SIG-M5 (cell line): ENCODE measurements at regions not wholly inside any gene's neighbourhood (a gene's known extent, or its start where the extent isn't known, plus 50 kb on each side); places are given as distances from the start of the nearest gene placed in this dataset.

Source experiments
- DNase-seq: peaks from one replicate; lab custom pipeline; 2025; lab: John Stamatoyannopoulos, UW

DNA sequence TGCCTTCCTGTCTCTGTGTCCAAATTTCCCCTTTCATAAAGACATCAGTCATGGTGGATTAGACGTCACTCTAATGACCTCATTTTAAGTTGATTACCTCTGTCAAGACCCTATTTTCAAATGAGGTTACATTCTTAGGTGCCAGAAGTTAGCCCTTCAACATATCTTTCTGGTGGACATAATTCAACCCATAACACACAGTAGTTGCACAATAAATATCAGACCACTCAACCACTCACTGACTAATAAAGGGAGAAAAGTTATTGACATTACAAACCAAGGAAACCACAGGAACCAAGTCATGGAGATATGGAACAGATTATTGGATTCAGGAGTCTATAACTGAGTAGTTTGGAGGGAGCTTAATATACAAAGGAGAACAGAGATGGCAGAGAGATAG, 377.4 kb upstream of the ACVR2A start:
- no peak for DNase-seq

- no peak for DNase-seq
These were observed 380.0 kb upstream of the ACVR2A start for GRCh38 chr2:147464737-147465357.

DNA sequence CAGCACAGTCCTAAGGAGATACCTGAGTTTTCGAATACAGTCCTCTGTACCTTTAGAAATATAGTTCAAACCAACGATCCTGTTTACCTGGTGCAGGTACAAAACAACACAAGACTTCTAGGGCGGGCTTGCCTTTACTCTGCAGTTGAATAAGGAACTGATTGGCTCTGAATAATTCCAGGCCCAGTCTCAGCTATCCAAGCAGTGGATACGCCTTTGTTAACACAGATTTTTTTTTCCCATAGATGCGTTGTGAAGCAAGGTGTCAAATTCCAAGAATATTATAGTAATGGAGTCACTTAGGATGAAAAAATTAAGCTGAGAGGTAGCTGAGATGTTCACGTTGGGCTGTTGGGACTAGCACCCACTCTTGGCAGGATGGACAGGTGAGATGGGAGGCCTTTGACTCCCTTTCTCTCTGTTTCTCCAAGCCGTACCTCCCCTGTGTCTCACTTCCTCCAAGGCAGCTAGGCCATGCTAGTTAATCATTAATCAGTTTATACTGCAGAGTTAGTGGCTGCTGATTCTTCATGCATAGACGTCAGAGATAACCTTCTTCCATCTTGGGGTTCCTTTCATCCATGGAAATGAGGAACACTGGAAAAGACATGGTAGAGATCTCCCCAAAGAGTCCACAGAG, 380.8 kb upstream of the ACVR2A start:
- DNase-seq, result no peak

DNA sequence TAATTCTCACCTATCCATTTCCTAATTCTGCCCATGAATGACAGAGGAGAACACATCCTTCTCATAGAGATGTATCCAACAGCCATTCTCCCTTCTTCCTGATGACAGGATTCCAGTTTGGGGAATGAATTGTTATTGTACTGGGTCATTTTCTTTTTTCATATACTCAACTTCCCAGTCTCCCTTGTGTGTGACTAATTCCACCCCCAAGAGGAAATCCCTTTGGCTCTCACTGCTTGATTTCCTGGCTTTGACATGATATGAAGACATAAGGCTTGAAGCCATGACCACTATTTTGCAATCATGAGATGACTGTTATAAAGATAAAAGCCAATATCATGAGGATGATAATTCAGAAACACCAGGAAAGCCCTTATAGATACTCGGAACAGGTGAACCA, 384.7 kb upstream of the ACVR2A start:
- DNase-seq, result no peak

DNA sequence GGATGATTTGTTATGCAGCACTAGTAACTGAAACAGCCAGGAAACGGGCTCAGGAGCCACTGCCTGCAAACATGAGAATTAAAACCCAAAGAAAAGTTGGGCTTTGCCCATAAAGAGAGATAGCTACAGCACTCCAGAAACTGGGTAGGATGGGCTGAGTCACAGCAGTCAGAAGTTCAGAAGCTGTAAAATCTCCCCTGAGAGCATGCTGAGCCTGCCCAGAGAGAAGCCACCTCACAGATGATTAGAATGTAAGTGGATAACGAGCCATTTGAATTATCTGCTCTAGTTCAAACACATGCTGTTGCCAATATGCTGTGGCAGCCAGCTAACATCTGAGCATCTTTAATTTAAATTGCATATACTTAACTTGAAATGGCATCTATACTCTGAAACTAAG, 388.1 kb upstream of the ACVR2A start:
- DNase-seq, result no peak

DNA sequence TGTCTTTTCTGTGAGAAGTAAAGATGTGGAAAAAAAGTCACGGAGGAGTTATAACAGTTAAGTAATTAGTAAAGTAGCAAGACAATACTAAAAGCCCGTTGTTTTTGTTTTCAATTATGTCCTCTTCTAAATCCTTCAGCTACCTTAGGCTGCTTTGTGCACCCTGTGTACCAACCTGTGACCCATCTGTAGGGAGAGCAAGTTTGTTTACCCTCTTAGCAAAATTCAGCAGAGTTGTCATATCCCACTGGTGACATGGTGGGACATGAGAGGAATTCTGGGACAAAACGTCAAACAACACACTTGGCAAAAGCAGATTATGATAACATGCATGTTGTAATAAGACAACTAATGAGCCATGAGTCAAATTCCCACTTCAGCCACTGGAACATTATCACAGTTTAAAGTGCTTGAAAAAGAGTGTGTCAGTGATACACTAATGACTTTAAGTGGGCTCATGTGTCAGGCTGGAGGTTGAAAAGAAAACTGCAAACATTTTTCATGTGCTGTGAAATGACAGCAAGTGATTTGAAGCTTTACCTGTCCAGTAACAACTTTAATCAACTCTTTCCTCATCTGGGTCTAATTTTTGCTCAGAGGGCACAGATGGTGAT, 392.8 kb upstream of the ACVR2A start:
- no peak for DNase-seq

GRCh38 chr2:147450661-147451510, 393.9 kb upstream of the ACVR2A start:
- DNase-seq, result no peak

GRCh38 chr2:147449323-147449991, 395.4 kb upstream of the ACVR2A start:
- no peak for DNase-seq

DNA sequence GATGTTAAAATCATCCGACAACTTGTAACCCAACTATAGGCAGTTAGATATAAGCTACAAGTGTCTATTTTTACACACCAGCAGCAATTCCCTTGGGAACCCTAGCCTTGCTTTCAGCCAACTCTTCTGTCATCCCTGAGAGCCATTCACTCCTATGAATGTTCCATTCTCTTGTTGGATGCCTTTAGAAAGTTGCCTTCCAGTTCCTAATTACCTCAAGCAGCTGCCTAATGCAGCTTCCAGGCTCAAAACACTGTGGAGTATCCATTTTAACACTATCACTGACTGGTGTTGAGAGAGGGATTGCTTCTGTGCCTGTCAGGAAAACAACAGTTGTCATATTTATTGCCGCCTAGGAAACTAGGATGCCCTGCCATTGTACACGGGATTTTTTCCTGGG, 402.0 kb upstream of the ACVR2A start:
- no peak for DNase-seq

GRCh38 chr2:147441182-147441581, 403.6 kb upstream of the ACVR2A start:
- DNase-seq, result no peak

DNA sequence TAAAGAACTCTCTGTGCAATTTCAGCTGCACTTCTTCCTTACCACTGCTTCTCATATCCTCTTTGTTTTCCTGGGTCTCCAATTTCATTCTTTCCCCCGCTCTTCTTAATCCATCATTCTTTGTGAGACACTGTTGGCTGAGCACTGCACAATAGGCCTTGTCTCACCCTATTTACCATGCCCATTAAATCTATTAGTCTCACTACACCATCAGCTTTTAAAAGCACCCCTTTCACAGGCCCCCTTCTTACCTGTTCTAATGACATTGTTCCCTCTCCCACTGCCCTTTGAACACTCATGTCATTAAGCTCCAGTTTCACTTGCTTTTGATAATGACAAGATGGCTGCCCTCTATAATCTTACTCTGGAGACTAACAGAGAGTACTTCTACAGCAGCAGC, 404.1 kb upstream of the ACVR2A start:
- DNase-seq, result no peak

DNA sequence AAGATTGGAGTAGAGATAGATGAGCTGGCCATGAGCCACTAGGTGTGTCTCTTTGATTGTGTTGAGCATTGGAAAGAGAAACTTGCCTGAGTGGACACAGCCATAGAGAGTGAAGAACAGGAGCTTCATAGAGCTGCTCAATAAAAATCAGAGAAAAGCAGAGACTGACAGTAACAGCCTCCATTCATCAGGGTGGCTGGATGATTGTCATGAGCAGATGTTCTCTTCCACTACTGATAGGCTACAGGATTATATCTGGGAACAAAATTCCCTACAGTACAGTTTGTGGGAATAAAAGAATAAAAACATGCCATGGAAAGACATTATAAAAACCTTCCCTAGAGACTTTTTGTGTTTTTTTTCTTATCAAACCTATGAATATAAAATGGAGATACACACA, 404.8 kb upstream of the ACVR2A start:
- DNase-seq, result no peak

- DNase-seq, result no peak
These were observed 405.9 kb upstream of the ACVR2A start for GRCh38 chr2:147438882-147439281.

DNA sequence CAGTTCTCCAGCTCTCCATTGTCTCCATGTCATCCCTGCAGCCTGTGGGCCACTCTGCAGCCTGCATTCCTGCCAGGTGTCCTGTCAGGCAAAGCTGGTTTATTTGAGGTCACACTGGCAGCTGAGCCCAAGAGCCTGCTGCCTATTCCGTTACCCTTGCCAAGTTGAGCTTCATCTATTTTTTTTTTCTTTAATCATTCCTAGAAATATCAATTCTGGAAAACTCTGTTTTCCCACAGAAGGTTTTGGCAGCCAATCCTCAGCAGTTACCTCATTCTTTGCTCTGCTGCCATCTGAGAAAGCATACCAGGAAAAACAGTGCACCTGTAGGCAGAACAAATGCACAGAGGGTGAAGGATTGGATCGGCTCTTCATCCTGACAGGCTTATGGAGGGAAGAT, 411.0 kb upstream of the ACVR2A start:
- no peak for DNase-seq

GRCh38 chr2:147430408-147430807, 414.4 kb upstream of the ACVR2A start:
- DNase-seq, result no peak

GRCh38 chr2:147428120-147428747, 416.6 kb upstream of the ACVR2A start:
- no peak for DNase-seq

DNA sequence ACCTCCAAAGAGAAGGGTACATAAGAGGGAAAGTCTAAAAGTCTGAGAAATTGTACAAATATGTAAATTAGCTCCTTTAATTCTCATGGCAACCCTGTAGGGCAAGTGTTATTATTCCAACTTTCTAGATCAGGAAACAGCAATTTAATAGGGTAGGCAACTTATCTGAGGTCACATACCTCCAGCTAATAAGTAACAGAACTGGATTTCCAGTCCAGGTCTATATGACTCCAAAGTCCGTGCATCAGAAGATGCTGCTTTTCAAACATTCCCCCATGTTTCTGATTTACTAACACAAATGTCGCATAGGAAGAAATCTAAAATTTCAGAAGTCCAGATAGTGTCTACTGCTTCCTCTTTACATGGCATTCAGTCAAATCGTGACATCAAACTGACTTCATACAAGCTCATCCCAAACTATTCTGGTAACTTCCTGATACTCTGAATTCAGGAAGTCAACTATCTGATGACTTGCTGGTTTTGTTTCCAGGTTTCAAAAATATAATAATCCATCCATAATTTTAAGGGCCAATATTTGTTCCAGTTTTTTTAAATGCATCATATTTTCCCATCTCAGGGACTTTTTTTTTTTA, 419.3 kb upstream of the ACVR2A start:
- DNase-seq, result no peak

- DNase-seq, result no peak
These were observed 420.1 kb upstream of the ACVR2A start for GRCh38 chr2:147424766-147425165.

DNA sequence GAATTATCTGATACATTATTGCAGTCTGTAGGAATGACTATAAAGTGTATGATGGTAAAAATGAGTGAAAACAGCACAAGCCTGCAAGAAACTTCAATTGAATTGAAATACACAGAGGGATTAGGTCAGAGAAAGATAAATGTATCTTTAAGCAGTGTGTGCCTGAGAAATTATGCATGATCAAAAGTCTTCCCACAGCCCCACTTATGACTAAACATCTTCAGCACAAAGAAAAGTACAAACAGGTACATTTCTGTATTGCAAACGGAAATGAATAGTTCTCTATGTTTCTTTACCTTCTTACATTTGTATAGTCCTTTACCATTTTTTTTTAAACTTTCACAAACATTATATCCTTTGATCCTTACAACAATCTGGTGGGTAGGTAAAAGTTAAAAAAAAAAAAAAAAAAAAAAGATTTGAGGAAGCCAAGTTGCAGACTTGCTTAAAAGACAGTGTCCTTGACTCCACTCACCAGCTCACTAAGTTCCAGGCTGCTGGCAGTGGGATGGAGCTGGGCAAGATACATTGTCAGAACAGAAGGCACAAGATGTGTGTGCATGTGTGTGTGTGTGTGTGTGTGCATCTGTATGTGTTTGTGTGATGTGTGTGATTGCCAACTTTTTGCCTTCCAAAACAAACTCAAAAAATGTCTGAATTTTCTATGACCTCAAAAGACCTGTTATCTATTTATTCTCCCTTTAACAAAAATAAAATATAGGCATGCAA, 423.7 kb upstream of the ACVR2A start:
- no peak for DNase-seq

DNA sequence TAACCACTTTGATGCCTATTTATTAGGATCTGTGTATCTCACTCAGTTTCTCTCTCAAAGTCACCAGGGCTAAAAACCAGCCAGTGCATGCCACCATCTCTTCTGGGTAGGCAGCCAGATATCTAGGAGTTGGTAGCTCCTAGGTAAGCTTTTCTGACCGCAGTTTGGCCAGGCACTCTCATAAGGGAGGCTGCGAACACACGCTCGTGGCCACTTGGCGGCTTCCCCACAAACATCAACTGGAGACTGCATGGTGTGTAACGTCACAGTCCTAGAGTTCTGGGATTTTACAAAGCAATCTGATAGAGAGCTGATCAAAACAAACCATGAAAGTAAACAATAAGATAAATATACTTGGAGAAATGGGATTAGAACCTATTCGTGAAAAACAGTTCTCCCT, 424.3 kb upstream of the ACVR2A start:
- no peak for DNase-seq

DNA sequence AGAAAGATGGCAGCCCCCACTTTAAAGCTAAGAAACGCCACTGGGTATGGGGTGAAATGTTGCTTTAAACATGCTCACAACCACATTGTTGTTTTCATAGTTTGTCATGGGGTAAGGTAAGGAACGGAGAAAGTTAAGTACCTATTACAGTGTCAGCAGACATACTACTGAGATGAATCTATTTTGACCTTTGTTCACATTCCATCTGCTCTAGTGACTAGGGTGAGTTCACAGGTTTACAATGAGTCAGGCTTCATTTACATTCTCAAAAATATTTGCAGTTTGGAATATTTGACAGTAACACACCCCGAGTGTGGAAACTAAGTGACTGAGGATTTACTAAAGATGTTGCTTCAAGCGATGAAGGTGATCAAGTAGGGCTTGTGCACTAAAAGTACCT, 428.7 kb upstream of the ACVR2A start:
- no peak for DNase-seq
